Tibial artery (tissue), 4 donors: ENCODE measurements at regions not wholly inside any gene's neighbourhood (a gene's known extent, or its start where the extent isn't known, plus 50 kb on each side); places are given as distances from the start of the nearest gene placed in this dataset.

Experiments
- DNase-seq, 2 donors: peaks; one replicate each; pipeline ENCODE4 v3.0.0-alpha.2; 2019
- H3K27ac ChIP-seq, 2 donors: fragments of 200-600 bp; sonication (generic) in 1 of 2; 1 replicate in 1 of 2; 2 replicates in 1 of 2; pipeline ENCODE4 v1.5.1; 2018 to 2019; ENCODE audit warnings: mild to moderate bottlenecking in 1 of 2
- H3K27me3 ChIP-seq, 2 donors: fragments of 200-600 bp; sonication (generic) in 1 of 2; one replicate each; pipeline versions ENCODE4 v1.5.1 to v1.6.0; 2016 to 2019
- H3K36me3 ChIP-seq, 3 donors: fragments of 200-600 bp; sonication (generic) in 2 of 3; one replicate each; pipeline ENCODE4 v1.5.1; 2016 to 2019; ENCODE audit warnings: mild to moderate bottlenecking in 2 of 3
- H3K4me1 ChIP-seq, 4 donors: fragments of 200-600 bp; sonication (generic) in 2 of 4; 1 replicate in 3 of 4; 2 replicates in 1 of 4; pipeline ENCODE4 v1.5.1; 2016 to 2019
- H3K4me3 ChIP-seq, 2 donors: fragments of 200-600 bp; sonication (generic) in 1 of 2; 1 replicate in 1 of 2; 2 replicates in 1 of 2; pipeline ENCODE4 v1.5.1; 2018 to 2019; ENCODE audit warnings: mild to moderate bottlenecking in 2 of 2
- H3K9me3 ChIP-seq, 3 donors: fragments of 200-600 bp; sonication (generic) in 1 of 3; one replicate each; pipeline ENCODE4 v1.5.1; 2016 to 2019
- CTCF ChIP-seq, 2 experiments: fragments of 200-600 bp in 1 of 2; fragments of 450-650 bp in 1 of 2; IDR thresholded peaks; one replicate each; pipeline ENCODE4 v1.5.1; 2017 to 2019; ENCODE audit warnings: antibody characterized with exemption in 2 of 2, mild to moderate bottlenecking in 1 of 2, moderate library complexity in 1 of 2
- intact Hi-C: fragments of 100-400 bp; cut with DNase I; formaldehyde crosslinking; loops from one replicate; pipeline ENCODE4 v1.15.0; 2023; ENCODE audit warnings: low total_unique reads

- Histone ChIP-seq H3K4me3 (no peak overlapping the region), H3K27me3 (no peaks in the 10 kb centered on the region), H3K36me3 (no peaks in the 10 kb centered on the region), H3K9me3 (peaks cover 0 to 4% (median 0%) of the 10 kb centered on the region in 3 donors), H3K4me1 (peaks cover 0 to 27% (median 0%) of the 10 kb centered on the region in 4 donors), H3K27ac (no peak overlapping the region)
- intact Hi-C loops: no loop called here
- no peak for DNase-seq
- TF ChIP-seq CTCF (IDR thresholded peaks at IDR 0.05): no peak
These were observed 253.7 kb downstream of the GLRX3 start for GRCh38 chr10:130389906-130390305.

GRCh38 chr10:130392031-130392430 lies 255.8 kb downstream of the GLRX3 start:
- intact Hi-C loops: no loop called here
- DNase-seq: no peak
- TF ChIP-seq CTCF (IDR thresholded peaks at IDR 0.05): no peak

GRCh38 chr10:130393342-130393741 lies 257.2 kb downstream of the GLRX3 start:
- intact Hi-C loops: no loop called here
- no peak for TF ChIP-seq CTCF (IDR thresholded peaks at IDR 0.05)
- Histone ChIP-seq H3K36me3 (no peaks in the 10 kb centered on the region), H3K9me3 (peaks cover 0 to 13% (median 10%) of the 10 kb centered on the region in 3 donors), H3K27ac (no peak overlapping the region), H3K4me1 (peaks cover 0 to 7% (median 0%) of the 10 kb centered on the region in 4 donors), H3K27me3 (no peaks in the 10 kb centered on the region), H3K4me3 (no peak overlapping the region)
- no peak for DNase-seq

More at GRCh38 chr10:130392031-130392430, 255.8 kb downstream of the GLRX3 start:
- peaks cover 0 to 7% (median 0%) of the 10 kb centered on the region in 4 donors for H3K4me1 ChIP-seq
- no peak overlapping the region for H3K27ac ChIP-seq
- H3K36me3 ChIP-seq: no peaks in the 10 kb centered on the region
- H3K27me3 ChIP-seq: no peaks in the 10 kb centered on the region
- peaks cover 0 to 14% (median 13%) of the 10 kb centered on the region in 3 donors for H3K9me3 ChIP-seq
- H3K4me3 ChIP-seq: no peak overlapping the region

- no peak for DNase-seq
- intact Hi-C loops: no loop called here
- no peak overlapping the region for H3K27ac ChIP-seq
- TF ChIP-seq CTCF (IDR thresholded peaks at IDR 0.05): no peak
- no peaks in the 10 kb centered on the region for H3K36me3 ChIP-seq
- H3K4me3 ChIP-seq: no peak overlapping the region
- H3K4me1 ChIP-seq: peaks cover 0 to 4% (median 0%) of the 10 kb centered on the region in 4 donors
- H3K27me3 ChIP-seq: no peaks in the 10 kb centered on the region
- H3K9me3 ChIP-seq: peaks cover 0 to 13% (median 10%) of the 10 kb centered on the region in 3 donors
These were observed 258.6 kb downstream of the GLRX3 start for GRCh38 chr10:130394832-130395231.

- Histone ChIP-seq H3K9me3 (peaks cover 0 to 13% (median 10%) of the 10 kb centered on the region in 3 donors), H3K27ac (no peak overlapping the region), H3K27me3 (no peaks in the 10 kb centered on the region), H3K4me1 (no peaks in the 10 kb centered on the region), H3K36me3 (no peaks in the 10 kb centered on the region), H3K4me3 (no peak overlapping the region)
- TF ChIP-seq CTCF (IDR thresholded peaks at IDR 0.05): no peak
- intact Hi-C loops: no loop called here
- DNase-seq: no peak
These were observed 259.2 kb downstream of the GLRX3 start for GRCh38 chr10:130395248-130395936.
